ENCODE measurements at regions not wholly inside any gene's neighbourhood (a gene's known extent, or its start where the extent isn't known, plus 50 kb on each side); places are given as distances from the start of the nearest gene placed in this dataset.

GRCh38 chr9:89872913-89873707 lies 268.3 kb downstream of the GADD45G start (continued):
- TF ChIP-seq BRCA1 (IDR thresholded peaks at IDR 0.05; ENCODE audit: low read depth, low read length) (no peak), KDM5A (IDR thresholded peaks at IDR 0.05; ENCODE audit: low read length) (no peak), TEAD4 (IDR thresholded peaks at IDR 0.05; ENCODE audit: low read depth, low read length) (no peak)

Data from H1 (cell line).